OCI-M1 (cell line): ENCODE measurements at regions not wholly inside any gene's neighbourhood (a gene's known extent, or its start where the extent isn't known, plus 50 kb on each side); places are given as distances from the start of the nearest gene placed in this dataset.

ENCODE experiments used
- DNase-seq: peaks from one replicate; lab custom pipeline; 2025; lab: John Stamatoyannopoulos, UW

DNA sequence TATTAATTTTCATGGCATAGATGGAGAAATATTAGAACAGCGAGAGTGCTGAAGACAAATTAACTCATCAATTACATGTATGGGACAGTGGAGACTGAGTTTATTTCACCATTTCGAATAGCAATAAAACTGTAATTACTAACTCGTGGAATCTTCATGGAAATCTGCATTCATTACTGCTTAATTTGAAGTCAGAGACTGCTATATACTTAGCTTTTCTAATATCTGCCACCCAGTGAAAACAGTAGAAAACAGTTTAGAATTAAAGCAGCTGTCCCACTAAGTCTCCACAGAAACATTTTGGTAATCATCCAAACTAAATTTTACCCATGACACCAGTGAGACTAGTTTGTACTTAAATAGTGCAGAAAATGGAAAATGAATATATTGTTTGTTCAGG, 56.8 kb downstream of the IZUMO3 start:
- no peak for DNase-seq

DNA sequence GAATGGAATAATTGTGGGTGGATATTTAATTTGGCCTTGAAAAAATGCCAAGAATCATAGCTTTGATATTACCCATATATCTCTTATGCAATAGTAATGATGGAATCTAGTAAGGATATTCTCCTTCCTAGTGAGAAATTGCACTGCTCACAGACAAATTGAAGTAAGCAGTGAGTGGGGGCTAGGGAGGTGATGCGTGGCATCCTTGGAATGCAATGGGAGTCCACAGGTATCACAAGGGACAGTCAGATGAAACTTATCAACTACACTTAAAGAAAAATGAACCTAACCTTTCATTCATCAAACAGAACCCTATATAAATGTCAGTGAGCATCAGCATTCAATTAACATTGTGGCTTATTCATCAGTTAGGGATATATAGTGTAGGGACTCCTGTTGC, 57.8 kb downstream of the IZUMO3 start:
- DNase-seq: no peak

DNA sequence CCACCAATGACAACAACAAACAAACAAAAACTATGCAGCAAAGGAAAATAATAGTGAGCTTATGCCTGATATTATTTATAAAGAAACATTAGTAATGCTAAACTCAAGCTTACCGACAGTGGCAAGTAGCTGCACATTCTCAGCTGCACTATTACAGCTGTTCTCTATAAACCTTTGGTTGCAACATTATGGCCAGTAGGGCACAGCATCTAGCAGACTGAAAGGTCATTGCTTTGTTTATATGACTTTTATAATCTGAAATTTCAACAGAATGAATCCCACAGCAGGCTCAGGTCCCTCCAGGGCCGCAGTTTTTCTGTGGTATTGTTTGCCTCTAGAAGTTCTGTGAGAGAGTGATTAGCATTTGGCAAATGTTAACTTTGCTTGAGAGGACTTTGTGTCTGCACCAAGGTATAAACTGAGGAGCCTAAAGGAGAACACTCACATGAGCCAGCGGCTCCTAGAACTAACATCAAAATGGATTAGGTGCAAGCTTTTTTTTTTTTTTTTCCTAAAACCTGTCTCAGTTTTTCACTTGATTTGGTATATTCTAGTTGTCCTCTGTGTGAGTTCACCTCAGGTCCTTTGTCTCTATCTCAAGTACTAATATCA, 58.3 kb downstream of the IZUMO3 start:
- DNase-seq: no peak

DNA sequence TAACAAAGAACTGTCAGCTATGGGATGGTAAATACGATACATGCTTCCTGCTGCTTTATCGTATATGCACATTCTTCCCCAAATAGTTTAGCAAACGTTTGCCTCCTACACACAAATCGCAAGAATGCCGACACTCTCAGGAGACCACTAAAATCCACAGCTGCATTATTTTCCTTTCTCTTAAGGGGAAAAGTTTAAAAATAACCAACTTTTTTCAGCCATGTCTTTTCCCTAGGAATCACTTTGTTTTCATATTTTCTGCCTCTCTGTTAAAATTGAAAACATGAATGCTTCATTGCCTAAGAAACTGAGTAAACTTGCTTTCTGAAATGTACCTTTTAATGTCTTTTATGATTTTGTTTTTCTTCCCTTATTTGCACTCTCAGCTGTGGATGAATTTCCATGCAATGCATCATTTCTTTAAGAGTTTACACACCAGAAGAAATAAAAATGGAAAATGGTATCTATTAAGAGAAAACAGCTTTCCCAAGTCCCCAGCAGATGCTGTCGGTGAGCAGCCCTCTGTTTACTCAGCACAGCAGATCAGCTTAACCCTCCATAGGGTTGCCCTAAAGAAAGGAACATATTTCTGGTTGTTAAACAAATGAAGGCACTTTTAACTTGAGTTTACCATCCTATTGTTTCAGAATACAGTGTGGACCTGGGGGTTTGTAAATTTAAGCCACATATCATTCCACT, 66.2 kb downstream of the IZUMO3 start:
- DNase-seq: peak; percentile 91

DNA sequence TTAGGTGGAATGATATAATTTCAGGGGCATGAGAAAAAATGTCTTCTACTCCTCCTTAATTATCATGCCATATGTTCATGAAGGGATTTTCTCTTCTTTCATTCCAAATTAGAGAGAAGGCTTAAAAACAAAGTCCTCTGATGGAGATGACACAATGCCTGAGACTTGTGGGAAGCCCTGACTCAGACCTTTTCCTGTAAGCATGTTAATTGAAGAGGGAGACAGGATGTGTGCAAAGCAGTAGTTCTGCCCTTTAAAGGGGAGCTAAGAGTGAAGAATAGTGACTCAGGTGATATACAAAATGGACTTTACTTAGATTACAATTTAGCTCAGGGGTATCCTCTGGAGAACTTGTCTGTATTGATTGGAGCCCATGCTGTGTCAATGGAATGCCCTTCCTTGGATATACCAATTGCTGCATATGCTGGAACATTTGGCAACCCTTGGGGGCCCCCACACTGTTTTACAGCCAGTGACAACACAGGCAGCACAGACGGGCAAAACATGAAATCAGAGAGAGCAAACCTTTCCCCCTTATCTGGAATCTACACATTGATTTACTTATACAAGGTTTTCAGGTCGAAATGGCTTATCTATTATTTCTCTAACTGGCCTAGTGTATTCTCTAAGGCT, 81.3 kb downstream of the IZUMO3 start:
- no peak for DNase-seq

DNA sequence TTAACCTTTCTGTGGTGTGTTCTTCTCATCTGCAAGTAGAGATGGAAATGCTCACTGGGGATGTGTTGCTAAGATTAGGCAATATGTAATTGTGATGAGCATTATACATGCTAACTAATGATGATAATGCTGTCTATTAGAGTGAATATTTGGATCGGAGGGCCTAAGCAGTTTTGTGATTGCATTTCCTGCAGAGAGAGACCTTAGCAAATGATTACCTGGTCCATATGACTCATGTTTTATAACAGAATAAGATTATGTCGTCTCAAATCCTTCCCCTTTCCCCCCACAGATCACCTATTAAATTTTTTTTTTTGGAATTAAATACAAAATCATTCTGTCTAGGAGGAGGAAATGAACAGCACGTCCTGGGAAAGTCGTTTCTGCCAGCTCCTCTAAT, 82.7 kb downstream of the IZUMO3 start:
- no peak for DNase-seq

DNA sequence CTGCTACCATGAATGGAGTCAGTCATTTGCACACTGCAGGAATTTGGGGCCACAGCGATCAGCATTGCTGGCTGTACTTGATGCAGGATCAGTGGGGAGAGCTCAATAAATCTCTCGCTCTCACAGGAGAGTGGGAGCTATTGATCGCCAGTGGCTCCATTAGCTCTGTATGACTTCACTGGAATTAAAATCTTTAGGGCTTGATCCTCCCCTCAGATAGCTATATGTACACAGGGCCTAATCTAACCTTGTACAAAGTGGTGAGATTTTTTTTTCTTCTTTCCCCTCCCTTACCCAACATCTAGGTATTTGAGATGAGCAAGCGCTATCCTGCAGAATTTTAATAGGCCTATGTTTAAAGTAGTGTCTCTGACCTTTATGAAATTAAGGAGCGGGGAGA, 84.9 kb downstream of the IZUMO3 start:
- no peak for DNase-seq

DNA sequence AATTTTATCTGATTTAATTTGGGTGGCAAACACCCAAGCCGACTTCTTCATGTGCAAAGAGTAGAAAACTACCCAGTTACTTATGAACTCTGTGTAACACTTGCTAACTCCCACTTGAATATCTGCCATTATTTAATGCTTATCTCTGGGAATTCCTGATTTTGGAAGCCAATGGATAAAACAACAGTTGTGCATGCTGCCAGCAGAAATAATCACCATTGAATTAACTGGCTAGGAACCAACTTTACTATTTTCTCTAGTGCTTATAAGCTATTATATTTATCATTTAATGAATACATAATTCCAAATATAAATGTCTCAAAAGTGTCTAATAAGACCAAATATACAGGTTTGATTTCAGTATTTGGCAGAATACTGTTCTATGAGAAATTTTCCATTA, 85.7 kb downstream of the IZUMO3 start:
- DNase-seq: no peak

DNA sequence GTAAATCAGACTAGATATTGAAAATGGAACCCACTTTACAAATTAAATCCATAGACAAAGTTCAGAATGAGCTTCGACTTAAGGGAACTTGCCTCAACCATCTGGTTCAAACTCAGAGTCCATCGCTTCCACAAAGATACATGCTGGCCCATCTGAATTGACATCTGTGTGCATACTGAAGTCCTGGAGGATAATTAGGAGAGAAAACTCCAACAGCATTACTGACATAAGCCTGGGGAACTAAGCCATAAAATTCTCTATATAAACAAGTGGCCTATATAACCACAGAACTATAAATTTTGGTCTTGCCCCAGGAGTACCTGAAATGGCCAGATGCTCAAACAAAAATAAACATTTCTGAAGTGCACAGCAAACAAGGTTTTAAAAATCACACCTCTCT, 94.4 kb downstream of the IZUMO3 start:
- no peak for DNase-seq

DNA sequence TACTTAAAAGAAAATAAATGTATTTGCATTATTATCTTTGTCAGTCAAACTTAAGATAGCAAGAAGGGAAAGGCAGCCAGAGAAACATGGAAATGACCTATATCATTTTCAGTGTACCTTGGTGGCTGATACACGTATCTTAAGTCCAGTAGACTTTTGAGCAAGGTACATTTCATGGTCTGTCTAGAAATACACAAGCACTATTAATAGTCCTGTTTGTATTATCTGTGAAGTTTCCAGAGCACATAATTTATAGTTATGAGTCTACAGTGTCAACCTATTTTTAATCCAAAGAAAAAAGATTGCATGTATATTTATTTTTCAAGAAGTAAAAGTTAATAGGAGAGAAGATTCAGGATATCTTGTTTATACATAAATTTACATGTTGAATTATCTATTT, 95.7 kb downstream of the IZUMO3 start:
- no peak for DNase-seq

DNA sequence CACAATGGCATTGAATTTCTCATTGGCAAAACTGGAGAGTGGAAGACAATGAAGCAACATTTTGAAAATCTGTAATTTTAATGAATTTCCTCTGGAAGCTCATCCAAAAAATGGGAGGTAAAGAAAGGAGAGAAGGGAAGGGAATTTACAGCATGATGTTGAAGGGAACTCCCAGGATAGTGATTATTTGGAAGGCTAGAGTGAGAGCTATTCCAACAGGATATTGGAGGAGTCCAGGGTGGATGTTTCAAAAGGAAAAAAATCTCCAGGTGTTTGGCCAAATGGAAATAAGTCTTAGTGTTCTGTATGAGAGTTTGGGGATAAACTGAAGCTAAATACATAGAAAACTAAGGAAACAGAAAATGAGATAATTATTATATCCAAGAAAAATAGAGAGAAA, 106.2 kb downstream of the IZUMO3 start:
- DNase-seq: no peak

DNA sequence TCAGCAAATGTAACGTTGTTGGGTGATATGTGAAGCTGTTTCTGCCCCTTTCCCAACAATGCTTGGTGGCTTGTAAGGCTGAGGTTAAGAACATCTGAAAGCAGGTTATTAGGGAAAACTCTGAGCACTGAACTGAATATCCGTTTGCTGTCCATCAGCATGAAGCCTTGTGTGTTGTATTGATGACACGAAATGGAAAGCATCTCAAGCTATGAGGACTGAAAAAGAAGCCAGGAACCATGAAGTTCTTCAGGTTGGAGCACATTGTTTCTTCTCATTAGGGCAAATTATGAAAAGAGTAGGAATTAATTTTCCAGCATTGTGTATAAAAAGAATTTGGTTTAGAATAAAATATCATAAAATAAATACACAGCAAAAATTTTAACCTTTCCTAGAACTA, 106.8 kb downstream of the IZUMO3 start:
- no peak for DNase-seq

DNA sequence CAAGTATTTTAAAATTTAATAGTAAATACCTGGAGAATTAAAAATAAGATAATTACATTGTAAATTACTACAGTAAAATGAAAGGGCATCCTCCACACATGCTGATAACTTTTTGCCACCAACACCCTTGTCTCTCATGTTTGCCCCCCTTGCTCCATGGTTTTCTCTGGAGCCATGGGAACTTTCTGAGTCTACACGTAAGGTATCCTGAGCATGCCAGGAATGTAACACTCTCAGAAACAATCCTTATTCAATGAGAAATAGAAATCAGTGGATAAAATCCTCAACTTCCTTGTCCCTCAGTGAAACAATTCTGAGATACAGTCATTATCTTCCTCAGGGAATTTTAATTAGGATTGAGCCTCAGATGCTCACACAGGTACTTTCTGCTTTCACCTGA, 108.9 kb downstream of the IZUMO3 start:
- no peak for DNase-seq

DNA sequence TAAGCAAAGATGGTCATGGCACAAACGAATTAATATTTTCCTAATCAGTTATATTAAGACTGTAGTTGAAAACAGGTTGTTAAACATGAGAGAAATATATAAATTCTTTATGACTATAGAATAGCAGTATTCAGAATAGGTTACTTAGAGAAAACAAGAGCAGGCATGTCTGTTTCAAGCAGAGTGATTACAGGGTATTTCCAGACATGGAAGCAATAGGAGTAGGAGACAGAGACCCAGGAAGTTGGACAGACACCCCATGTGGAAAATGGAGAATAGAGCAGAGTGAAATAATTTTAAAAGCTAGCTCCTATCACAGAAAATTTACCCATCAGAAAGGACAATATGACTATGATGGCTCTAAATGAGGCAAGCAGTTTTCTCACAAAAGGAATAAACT, 111.5 kb downstream of the IZUMO3 start:
- no peak for DNase-seq

DNA sequence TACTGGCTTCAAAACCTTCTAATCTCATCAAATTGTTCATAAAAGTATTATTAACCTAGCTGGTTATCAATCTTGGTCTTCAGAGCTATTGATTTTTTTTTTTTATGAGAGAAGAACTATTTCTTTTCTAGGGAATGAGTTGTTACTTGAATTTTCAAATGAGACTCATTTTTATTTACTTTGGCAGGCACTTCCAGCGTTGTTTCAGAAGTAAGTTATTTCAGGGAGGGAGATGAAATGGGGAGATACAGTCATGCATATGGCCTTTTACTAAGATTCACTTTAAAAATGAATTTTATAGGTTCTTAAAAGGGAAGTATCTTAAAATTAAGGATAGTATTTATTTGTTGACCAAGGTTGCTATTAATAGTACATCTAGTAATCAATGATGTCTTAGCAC, 129.6 kb downstream of the IZUMO3 start:
- DNase-seq: no peak

DNA sequence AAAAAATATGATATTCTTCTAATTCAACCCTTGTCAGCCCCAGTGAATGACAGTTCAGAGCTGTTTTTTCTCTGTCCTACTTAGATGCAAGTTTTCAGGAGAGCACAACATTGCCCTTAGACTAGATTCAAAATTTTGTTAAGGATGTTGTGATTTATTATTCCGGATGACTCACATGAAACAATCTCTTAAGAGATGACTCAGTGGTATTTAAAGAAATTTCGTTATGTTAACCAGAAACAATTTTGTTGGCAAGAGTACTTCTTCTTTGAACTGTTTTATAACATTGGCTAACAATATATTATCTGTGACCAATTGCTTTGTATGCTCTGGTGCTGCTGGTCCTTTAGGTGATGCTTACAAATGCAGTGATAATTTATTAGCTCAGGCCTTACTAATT, 132.0 kb downstream of the IZUMO3 start:
- DNase-seq: no peak

DNA sequence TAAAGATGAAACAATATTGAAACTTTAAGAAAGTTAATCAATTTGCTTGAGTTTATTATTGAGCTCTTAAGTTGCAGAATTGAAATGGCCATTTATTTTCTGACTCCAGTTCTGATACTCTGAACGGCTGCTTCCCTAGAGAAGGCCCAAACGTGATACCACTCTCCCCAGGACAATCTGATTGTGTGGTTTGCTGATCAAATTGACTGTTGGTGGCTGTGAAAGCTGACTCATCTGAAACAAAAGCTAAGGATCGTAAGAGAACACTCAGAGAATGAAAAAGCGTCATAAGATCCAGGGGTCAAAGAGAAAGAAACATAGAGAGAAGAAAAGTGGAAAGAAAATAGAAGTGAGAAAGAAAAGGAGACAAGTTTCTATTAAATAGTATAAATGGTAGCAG, 147.2 kb downstream of the IZUMO3 start:
- peak; percentile 100 for DNase-seq

DNA sequence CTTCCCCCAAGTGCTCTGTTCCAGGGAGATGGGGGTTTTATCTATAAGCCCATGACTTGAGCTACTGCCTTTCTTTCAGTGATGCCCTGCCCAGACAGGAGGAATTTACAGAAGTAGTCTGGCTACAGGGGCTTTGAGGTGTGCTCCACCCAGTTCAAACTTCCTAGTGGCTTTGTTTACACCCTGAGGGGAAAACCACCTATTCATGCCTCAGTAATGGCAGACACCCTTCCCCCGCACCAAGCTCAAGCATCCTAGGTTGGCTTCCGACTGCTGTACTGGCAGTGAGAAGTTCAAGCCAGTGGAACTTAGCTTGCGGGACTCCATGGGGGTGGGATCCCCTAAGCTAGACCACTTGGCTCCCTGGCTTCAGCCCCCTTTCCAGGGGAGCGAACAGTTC, 154.6 kb downstream of the IZUMO3 start:
- no peak for DNase-seq

DNA sequence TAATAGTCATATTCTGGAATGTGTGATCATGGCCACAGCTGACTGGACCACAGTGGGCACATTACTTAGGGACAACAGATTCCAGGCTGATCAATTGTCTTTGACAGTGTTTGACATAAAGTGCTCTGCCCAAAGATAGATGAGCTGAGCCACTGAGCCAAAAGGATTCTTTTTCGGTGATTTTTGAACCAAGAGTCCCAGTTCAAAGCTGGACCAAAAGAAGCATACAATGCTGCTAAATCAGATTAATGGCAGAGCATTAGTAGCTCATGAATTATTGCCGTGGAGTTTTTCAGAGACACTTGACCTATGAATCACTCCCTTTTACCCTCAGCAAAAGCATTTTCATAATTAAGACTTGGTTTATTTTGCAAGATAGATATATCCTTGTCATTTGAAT, 160.6 kb downstream of the IZUMO3 start:
- no peak for DNase-seq

DNA sequence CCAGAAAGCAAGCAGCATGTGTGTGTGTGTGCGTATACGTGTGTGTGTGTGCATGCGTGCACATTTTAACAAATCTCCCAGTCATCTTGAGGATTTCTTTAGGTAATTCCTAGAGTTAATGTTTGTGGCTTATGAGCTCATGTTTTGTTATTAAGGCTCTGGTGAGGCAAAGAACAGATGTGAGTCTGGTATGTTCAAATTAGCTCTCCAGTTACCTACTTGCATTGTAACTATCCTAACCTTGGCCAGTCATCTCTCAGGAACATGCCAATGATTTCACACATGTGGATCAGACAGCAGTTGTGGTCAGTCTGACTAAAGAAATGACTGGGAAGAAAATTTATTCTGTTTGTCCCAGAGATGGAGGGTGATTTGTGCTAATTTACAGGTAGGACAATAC, 163.1 kb downstream of the IZUMO3 start:
- DNase-seq: no peak

DNA sequence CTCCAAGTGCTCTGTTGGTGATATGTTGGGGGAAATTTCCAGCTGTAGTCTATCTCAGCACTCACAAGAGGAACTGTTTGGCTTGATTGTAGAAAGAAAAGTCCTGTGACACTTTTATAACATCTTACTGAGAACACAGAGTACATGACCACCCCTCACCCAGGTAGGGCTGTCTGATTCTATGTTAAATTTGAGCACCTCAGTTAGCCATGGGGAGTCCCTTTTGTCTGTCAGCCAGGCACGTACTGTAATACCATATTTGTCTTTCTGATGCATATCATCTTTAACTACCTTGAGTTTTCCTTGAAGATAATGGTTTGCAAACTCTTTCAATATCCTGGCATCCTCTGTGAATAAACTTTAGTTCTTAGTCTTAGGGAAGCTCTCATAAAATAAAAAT, 164.5 kb downstream of the IZUMO3 start:
- no peak for DNase-seq

DNA sequence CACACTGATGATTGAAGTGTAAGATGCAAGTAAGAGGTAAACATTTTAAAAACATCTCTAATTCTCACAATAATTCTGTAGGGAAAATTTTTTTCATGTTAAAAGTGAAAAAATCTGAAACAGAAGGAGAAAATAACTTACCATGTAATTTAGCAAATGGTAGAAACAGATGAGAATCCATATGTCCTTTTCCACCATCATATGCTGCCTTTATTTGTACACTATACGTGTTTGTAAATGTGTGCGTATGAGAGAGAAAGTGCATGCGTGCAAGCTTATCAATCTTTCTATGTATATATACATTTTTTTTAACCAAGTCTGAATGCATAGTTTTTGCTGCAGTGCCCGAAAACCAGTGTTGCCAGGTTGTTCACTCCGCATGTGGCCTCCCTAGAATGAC, 186.7 kb downstream of the IZUMO3 start:
- no peak for DNase-seq

DNA sequence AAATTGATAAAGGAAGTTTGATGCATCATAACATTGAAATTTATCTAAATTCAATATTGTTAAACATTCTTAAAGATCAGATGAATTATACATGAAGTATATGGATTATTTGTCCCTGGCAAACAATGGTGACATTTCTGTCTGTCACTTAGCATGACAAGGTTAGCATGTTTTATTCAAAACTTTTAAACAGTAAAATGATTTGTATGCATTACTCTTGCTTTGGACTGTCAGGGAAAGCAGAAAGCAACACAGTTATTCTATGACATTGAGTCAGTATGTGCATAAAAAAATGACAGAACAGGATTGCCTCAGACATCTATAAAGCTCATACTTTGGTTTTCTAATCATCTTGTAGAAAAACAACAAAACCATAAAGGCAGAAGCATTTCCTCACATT, 193.7 kb downstream of the IZUMO3 start:
- DNase-seq: no peak

DNA sequence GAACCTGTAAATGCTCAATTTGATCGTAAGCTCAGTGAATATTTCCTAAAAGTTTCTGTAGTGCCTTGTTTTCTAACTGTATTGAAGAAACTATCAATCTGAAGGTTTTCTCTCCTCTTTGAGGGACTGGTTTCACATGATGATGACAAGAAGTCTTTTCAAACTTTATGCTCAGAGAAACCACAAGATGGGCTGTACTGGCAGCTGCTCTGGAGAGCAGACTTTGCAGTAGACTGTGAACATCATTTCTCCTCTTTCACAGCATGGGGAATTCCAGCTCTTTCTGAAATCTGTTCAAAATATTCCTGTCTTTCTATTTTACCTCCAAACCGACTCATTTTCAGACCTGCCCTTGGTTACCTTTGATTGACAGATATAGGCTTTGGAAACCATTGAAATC, 194.4 kb downstream of the IZUMO3 start:
- DNase-seq: peak; percentile 76
